ENCODE measurements at regions not wholly inside any gene's neighbourhood (a gene's known extent, or its start where the extent isn't known, plus 50 kb on each side); places are given as distances from the start of the nearest gene placed in this dataset.

DNA sequence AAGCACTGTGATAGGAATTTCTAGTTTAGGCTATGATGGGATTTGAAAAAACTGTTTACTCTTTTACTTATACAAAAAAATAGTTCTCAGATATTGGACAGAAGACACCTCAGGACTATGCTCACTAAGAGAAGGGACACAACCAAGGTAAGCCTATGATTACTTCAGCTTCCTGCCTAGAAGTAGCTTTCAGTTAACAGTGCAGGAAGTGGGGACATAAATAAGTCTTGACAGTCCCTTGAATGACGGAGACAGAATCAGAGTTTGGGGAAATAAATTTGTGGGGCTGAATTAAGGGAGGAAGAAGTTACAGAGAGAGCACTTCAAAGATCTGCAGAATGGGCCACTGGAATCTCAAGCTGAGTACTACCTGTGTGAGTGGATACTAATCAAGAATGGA, 53.8 kb upstream of the OLFM3 start:
- no peak for DNase-seq

DNA sequence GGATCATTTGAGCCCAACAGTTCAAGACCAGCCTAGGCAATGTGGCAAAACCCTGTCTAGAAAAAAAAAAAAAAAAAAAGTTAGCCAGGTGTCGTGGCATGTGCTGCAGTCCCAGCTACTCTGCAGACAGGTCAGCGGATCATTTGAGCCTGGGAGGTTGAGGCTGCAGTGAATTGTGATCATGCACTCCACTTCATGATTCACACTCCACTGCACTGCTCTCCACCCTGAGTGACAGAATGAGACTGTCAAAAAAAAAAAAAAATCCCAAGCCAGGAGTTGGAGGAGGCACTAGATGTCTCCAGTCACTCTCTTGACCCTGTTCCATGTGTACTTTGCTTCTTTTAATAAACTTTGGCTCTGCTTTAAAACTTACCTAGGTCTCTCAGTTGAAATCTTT, 51.0 kb upstream of the OLFM3 start:
- DNase-seq: no peak

All from T-helper 2 cell (primary cell).